Parathyroid adenoma (tissue), 2 donors: ENCODE measurements at regions not wholly inside any gene's neighbourhood (a gene's known extent, or its start where the extent isn't known, plus 50 kb on each side); places are given as distances from the start of the nearest gene placed in this dataset.

ENCODE experiments used
- H2AFZ ChIP-seq: fragments of 300-600 bp; sonication (generic); one replicate; pipeline ENCODE4 v1.7.0; 2017; ENCODE audit warnings: antibody characterized with exemption, mild to moderate bottlenecking
- H3K27ac ChIP-seq: fragments of 300-600 bp; sonication (generic); one replicate; pipeline ENCODE4 v1.7.0; 2017
- H3K27me3 ChIP-seq: fragments of 300-600 bp; sonication (generic); one replicate; pipeline ENCODE4 v1.7.0; 2017; ENCODE audit warnings: low read length; ENCODE audit not compliant: control insufficient read depth, insufficient read depth
- H3K36me3 ChIP-seq: fragments of 300-600 bp; sonication (generic); one replicate; pipeline ENCODE4 v1.7.0; 2017; ENCODE audit warnings: low read length; ENCODE audit not compliant: control insufficient read depth, insufficient read depth
- H3K4me1 ChIP-seq: fragments of 300-600 bp; sonication (generic); one replicate; pipeline ENCODE4 v1.7.0; 2017; ENCODE audit warnings: control low read depth
- H3K4me2 ChIP-seq: fragments of 300-600 bp; sonication (generic); one replicate; pipeline ENCODE4 v1.7.0; 2017; ENCODE audit warnings: low read length
- H3K4me3 ChIP-seq: fragments of 300-600 bp; sonication (generic); one replicate; pipeline ENCODE4 v1.7.0; 2017; ENCODE audit warnings: low read depth, low read length
- H3K79me2 ChIP-seq: fragments of 300-600 bp; sonication (generic); one replicate; pipeline ENCODE4 v1.7.0; 2017; ENCODE audit warnings: control low read depth
- H3K9ac ChIP-seq: fragments of 300-600 bp; sonication (generic); one replicate; pipeline ENCODE4 v1.7.0; 2017; ENCODE audit warnings: mild to moderate bottlenecking
- H3K9me3 ChIP-seq: fragments of 300-600 bp; sonication (generic); one replicate; pipeline ENCODE4 v1.7.0; 2017; ENCODE audit warnings: low read length; ENCODE audit not compliant: control insufficient read depth
- CTCF ChIP-seq: fragments of 300-600 bp; sonication (generic); IDR thresholded peaks from one replicate; pipeline ENCODE4 v1.7.0; 2017; ENCODE audit warnings: antibody characterized with exemption, mild to moderate bottlenecking
- donor health status: primary hyperparathyroidism.

- no peak overlapping the region for H3K9ac ChIP-seq
- no peak overlapping the region for H3K4me3 ChIP-seq
- no peak overlapping the region for H3K27ac ChIP-seq
- no peaks in the 10 kb centered on the region for H3K9me3 ChIP-seq
- no peaks in the 10 kb centered on the region for H3K27me3 ChIP-seq
- no peak overlapping the region for H2AFZ ChIP-seq
- H3K36me3 ChIP-seq = no peaks in the 10 kb centered on the region
- no peaks in the 10 kb centered on the region for H3K79me2 ChIP-seq
- TF ChIP-seq CTCF = no peak
- no peaks in the 10 kb centered on the region for H3K4me1 ChIP-seq
- no peak overlapping the region for H3K4me2 ChIP-seq
Observed at GRCh38 chr12:125205386-125205785, 140.2 kb downstream of the AACS start.

GRCh38 chr12:125206711-125207110 lies 141.5 kb downstream of the AACS start:
- Histone ChIP-seq H3K79me2 (no peaks in the 10 kb centered on the region), H3K4me1 (no peaks in the 10 kb centered on the region), H3K36me3 (no peaks in the 10 kb centered on the region), H3K27me3 (no peaks in the 10 kb centered on the region), H3K9me3 (no peaks in the 10 kb centered on the region), H2AFZ (no peak overlapping the region), H3K27ac (no peak overlapping the region), H3K4me3 (no peak overlapping the region), H3K4me2 (no peak overlapping the region), H3K9ac (no peak overlapping the region)
- TF ChIP-seq CTCF = no peak

GRCh38 chr12:125208334-125208733 lies 143.1 kb downstream of the AACS start:
- Histone ChIP-seq H3K27ac (no peak overlapping the region), H3K27me3 (no peaks in the 10 kb centered on the region), H3K4me1 (no peaks in the 10 kb centered on the region), H3K79me2 (no peaks in the 10 kb centered on the region), H2AFZ (no peak overlapping the region), H3K4me2 (no peak overlapping the region), H3K36me3 (no peaks in the 10 kb centered on the region), H3K4me3 (no peak overlapping the region), H3K9me3 (no peaks in the 10 kb centered on the region), H3K9ac (no peak overlapping the region)
- no peak for TF ChIP-seq CTCF

GRCh38 chr12:125208942-125209341 lies 143.7 kb downstream of the AACS start:
- Histone ChIP-seq H3K27ac (no peak overlapping the region), H3K4me3 (no peak overlapping the region), H3K79me2 (no peaks in the 10 kb centered on the region), H3K4me1 (no peaks in the 10 kb centered on the region), H3K36me3 (no peaks in the 10 kb centered on the region), H2AFZ (no peak overlapping the region), H3K4me2 (no peak overlapping the region), H3K9ac (no peak overlapping the region), H3K27me3 (no peaks in the 10 kb centered on the region), H3K9me3 (no peaks in the 10 kb centered on the region)
- no peak for TF ChIP-seq CTCF

- Histone ChIP-seq H3K27me3 (no peaks in the 10 kb centered on the region), H2AFZ (no peak overlapping the region), H3K27ac (no peak overlapping the region), H3K4me1 (no peaks in the 10 kb centered on the region), H3K9me3 (no peaks in the 10 kb centered on the region), H3K36me3 (no peaks in the 10 kb centered on the region), H3K4me3 (no peak overlapping the region), H3K79me2 (no peaks in the 10 kb centered on the region), H3K4me2 (no peak overlapping the region), H3K9ac (no peak overlapping the region)
- TF ChIP-seq CTCF = no peak
Observed at GRCh38 chr12:125210104-125210755, 145.0 kb downstream of the AACS start.
